Stimulated activated naive B cell treated with anti-CD40 and anti-IgM and Interleukin-4, amounts not matched to agents 10 μg/mL and 1 μg/mL and 100 μg/mL, for 72 hours (primary cell): ENCODE measurements at regions not wholly inside any gene's neighbourhood (a gene's known extent, or its start where the extent isn't known, plus 50 kb on each side); places are given as distances from the start of the nearest gene placed in this dataset.

Experiments used
- ATAC-seq, 2 donors: fragments of 150-1000 bp; cut with Tn5 transposase; replicated peaks; 2 replicates each; pipeline ENCODE4 v1.10.0; 2021; ENCODE audit warnings: moderate library complexity in 1 of 2
- DNase-seq: peaks from one replicate; pipeline ENCODE4 v3.0.0; 2021
- H3K27ac Mint-ChIP-seq: one replicate; pipeline ENCODE4 v1.8.0; 2022; ENCODE audit warnings: mild to moderate bottlenecking, mixed read lengths
- H3K27me3 Mint-ChIP-seq, 2 donors: one replicate each; pipeline ENCODE4 v1.8.0; 2022; ENCODE audit warnings: mixed read lengths in 2 of 2
- H3K36me3 Mint-ChIP-seq, 2 donors: one replicate each; pipeline ENCODE4 v1.8.0; 2022; ENCODE audit warnings: mixed read lengths in 2 of 2, mild to moderate bottlenecking in 1 of 2
- H3K4me1 Mint-ChIP-seq, 2 donors: one replicate each; pipeline ENCODE4 v1.8.0; 2022; ENCODE audit warnings: mixed read lengths in 2 of 2, mild to moderate bottlenecking in 1 of 2
- H3K4me3 Mint-ChIP-seq, 2 donors: one replicate each; pipeline ENCODE4 v1.8.0; 2022; ENCODE audit warnings: mild to moderate bottlenecking in 2 of 2, mixed read lengths in 2 of 2, moderate library complexity in 1 of 2
- H3K9me3 Mint-ChIP-seq, 2 donors: one replicate each; pipeline ENCODE4 v1.8.0; 2022; ENCODE audit warnings: mixed read lengths in 2 of 2, mild to moderate bottlenecking in 1 of 2

DNA sequence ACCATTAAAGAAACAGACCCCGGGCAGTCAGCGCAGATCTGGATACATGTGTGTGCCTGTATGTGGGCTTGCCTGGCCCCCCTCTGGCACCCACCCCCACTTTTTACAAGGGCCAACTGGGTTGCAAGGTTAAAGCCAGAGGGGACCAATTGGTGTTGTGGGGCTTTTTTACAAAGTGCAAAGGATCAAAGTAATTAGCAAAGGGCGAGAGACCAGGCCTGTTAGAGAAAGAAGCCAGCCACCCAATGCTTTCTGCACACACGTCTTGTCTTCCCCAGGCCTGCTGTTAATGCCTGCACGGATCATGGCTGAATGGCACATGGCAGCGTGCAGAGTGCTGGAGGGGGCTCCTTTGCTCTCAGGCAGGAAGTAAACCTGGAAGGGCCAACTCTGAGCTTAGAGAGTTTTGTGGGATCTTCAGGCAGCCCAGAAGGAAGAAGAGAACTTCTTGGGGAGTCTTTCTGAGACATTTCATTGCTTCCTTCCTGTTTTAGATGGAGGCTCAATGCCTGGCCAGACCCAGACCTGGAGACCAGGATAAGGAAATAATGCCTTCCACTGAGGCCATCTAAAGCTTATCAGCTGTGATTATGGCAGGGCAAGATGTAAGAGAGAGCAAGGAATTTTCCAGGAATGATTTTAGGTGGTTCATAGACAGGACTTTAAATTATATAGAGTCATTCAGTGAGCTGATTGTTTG lies 523.4 kb upstream of the TBX3 start:
- no peak overlapping the region for H3K27ac Mint-ChIP-seq
- no peaks in the 10 kb centered on the region for H3K27me3 Mint-ChIP-seq
- no peaks in the 10 kb centered on the region for H3K4me1 Mint-ChIP-seq
- no peaks in the 10 kb centered on the region for H3K36me3 Mint-ChIP-seq
- no peak overlapping the region for H3K4me3 Mint-ChIP-seq
- no peak for DNase-seq
- ATAC-seq, result no peak
- H3K9me3 Mint-ChIP-seq, result peaks cover 7 to 11% of the 10 kb centered on the region in 2 donors

DNA sequence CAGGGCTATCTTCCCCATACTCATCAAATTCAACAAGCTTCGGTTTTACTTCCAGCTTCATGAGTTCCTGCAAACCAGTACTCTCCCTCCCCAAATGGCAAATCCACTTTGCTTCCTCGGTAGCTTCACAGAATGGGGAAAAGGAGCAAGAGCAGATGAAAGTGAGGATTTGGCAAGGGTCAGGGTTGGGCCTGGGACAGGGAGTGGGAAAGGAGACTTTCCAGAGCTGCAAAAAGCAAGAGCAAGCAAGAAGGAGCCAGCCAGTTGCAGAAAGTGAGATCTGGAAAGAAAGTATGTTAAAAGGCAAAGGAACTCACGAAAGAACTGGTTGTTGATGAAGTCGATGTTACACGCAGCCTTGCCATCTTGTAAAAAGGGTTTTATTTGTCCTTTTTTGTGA lies 522.8 kb upstream of the TBX3 start:
- no peak for ATAC-seq
- no peaks in the 10 kb centered on the region for H3K4me1 Mint-ChIP-seq
- no peaks in the 10 kb centered on the region for H3K36me3 Mint-ChIP-seq
- no peak overlapping the region for H3K27ac Mint-ChIP-seq
- H3K9me3 Mint-ChIP-seq, result peaks cover 5 to 9% of the 10 kb centered on the region in 2 donors
- no peaks in the 10 kb centered on the region for H3K27me3 Mint-ChIP-seq
- DNase-seq, result no peak
- H3K4me3 Mint-ChIP-seq, result no peak overlapping the region

DNA sequence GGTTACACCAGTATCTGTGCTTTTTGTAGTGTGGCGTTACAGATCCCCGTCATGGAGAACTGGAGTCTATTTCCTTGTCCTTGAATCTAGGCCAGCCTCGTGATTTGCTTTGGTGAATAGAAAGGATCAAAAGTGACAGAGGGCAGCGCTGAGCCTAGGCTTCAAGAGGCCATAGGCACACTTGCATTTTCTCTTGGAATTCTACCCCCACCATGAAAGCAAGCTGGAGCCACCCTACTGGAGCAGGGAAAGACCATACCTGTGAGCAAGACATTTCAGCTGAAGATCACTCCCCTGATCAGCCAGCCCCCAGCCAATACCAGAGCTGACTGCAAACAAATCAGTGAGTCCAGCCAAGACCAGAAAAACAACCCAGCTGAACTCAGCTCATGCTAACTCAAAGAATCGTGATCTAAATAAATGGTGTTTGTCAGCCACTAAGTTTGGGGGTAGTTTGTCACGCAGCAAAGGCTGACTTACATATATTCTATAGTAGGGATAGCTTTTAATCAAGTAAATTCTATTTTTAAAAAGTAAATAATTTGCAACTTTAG lies 521.9 kb upstream of the TBX3 start:
- peaks cover 5 to 6% of the 10 kb centered on the region in 2 donors for H3K9me3 Mint-ChIP-seq
- H3K27ac Mint-ChIP-seq, result no peak overlapping the region
- no peaks in the 10 kb centered on the region for H3K4me1 Mint-ChIP-seq
- no peak for DNase-seq
- H3K27me3 Mint-ChIP-seq, result no peaks in the 10 kb centered on the region
- ATAC-seq, result no peak
- no peak overlapping the region for H3K4me3 Mint-ChIP-seq
- no peaks in the 10 kb centered on the region for H3K36me3 Mint-ChIP-seq

DNA sequence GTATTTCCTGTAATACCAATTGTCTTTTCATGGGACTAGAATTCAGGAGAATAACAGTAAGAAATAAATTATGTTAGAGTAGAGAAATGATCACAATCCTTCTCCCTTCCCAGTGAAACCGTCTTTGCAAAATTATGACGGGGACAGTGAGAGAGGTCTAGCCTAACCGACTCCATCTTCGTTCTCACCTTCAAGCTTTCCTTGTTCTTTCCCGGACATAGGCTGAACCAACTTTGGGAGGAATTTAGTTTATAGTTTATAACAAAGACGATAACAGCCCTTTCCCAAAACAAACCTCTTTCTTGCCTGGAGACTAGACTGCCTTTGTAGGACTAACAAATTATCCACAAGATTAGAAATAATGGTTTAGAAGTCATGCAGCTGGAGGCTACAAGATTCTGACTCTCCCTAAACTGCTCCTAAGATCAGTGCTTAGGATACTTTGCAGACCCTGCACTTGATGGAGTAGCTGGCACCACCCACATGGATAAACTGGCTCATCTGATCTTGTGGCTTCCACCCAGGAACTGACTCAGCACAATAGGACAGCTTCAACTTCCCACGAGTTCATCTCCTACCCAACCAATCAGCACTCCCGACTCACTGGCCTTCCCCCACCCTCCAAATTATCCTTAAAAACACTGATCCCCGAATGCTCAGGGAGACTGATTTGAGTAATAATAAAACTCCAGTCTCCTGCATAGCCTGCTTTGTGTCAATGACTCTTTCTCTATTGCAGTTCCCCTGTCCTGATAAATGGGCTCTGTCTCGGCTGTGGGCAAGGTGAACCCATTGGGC lies 521.2 kb upstream of the TBX3 start:
- DNase-seq (no peak), ATAC-seq (no peak)
- Mint-ChIP-seq H3K36me3 (no peaks in the 10 kb centered on the region), H3K27me3 (no peaks in the 10 kb centered on the region), H3K4me3 (no peak overlapping the region), H3K4me1 (no peaks in the 10 kb centered on the region), H3K27ac (no peak overlapping the region), H3K9me3 (peaks cover 0 to 4% of the 10 kb centered on the region in 2 donors)

DNA sequence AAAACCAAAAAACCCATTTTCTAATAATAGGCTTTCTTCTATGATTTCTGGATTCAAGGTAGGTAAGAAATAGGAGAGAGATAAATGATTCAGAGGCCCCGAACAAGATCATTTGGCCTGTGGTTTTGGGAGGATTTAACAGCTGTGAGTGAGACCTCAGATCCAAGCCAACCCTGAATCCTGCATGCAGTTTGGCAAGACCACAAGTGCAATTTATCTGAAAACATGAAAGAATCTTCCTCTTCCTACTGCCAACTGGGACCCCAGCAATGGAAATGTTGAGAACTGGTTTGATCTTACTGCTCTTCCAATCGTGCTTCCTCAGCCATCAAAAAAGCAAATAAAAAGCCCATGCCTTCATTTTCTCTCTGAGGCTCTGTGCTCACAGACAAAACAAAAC lies 519.7 kb upstream of the TBX3 start:
- Mint-ChIP-seq H3K27me3 (no peaks in the 10 kb centered on the region), H3K9me3 (peaks cover 0 to 5% of the 10 kb centered on the region in 2 donors), H3K36me3 (no peaks in the 10 kb centered on the region), H3K27ac (no peak overlapping the region), H3K4me1 (no peaks in the 10 kb centered on the region), H3K4me3 (no peak overlapping the region)
- DNase-seq (no peak), ATAC-seq (no peak)

DNA sequence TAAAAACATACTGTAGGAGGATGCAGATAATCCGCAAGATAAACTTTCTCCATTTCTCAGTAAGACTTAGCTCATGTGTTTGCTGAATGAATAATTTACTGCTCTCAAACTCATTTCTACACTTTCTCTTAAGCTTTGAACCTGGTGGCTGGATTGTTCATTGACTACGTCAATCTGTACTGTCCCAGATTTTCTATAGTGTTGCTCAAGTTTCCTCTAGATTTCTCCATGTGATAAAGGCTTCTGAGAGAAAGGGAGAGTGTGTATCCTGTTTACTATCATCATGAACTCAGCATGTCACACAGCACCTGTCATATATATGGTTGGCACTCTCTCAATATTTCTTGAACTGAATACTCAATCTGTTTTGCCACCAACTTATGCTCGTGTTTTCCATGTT lies 518.0 kb upstream of the TBX3 start:
- ATAC-seq, result no peak
- peaks cover 0 to 5% of the 10 kb centered on the region in 2 donors for H3K9me3 Mint-ChIP-seq
- no peak for DNase-seq
- no peaks in the 10 kb centered on the region for H3K36me3 Mint-ChIP-seq
- no peaks in the 10 kb centered on the region for H3K27me3 Mint-ChIP-seq
- H3K4me3 Mint-ChIP-seq, result no peak overlapping the region
- H3K4me1 Mint-ChIP-seq, result no peaks in the 10 kb centered on the region
- H3K27ac Mint-ChIP-seq, result no peak overlapping the region

DNA sequence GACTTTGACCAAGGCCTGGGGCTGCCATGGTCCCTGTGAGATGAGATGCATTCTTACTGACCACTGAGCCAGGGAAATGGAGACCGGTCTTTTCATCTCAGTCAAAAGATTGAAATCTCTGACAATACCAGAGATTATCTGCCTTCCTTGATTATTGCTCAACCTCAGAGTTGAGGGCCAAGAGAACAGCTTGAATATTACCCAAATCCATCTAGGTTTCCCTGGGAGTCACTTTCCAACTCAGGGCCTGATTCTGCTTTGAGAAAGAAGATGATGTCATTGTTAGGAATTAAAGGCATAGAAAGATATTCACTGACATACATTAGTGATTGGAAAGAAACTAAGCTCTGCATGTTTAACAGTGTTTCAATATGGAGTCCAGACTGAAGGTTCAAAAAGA lies 515.9 kb upstream of the TBX3 start:
- H3K27ac Mint-ChIP-seq, result no peak overlapping the region
- ATAC-seq (no peak), DNase-seq (no peak)
- no peak overlapping the region for H3K4me3 Mint-ChIP-seq
- no peaks in the 10 kb centered on the region for H3K36me3 Mint-ChIP-seq
- H3K4me1 Mint-ChIP-seq, result no peaks in the 10 kb centered on the region
- H3K27me3 Mint-ChIP-seq, result no peaks in the 10 kb centered on the region
- H3K9me3 Mint-ChIP-seq, result peaks cover 0 to 1% of the 10 kb centered on the region in 2 donors

DNA sequence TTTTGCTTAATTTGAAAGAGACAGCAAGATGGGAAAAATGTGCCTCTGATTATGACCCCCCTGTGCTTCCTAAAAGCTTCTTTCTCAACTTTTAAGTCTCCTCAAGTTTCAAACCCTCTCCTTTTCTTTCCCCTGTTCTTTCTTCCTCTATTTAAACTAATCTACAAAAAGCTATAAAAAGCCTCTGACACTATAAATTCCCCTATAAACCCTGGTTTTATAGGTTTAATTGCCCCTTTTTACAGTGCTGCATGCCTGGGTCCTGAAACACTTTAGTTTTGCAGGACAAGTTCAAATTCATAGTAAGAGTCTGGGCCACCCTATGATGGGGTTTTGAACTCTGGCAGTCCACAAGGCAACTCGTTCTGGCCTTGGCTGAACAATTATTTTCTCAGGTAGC lies 510.9 kb upstream of the TBX3 start:
- H3K4me3 Mint-ChIP-seq, result no peak overlapping the region
- H3K27ac Mint-ChIP-seq, result no peak overlapping the region
- DNase-seq (no peak), ATAC-seq (no peak)
- no peaks in the 10 kb centered on the region for H3K4me1 Mint-ChIP-seq
- peaks cover 0 to 3% of the 10 kb centered on the region in 2 donors for H3K27me3 Mint-ChIP-seq
- no peaks in the 10 kb centered on the region for H3K36me3 Mint-ChIP-seq
- peaks cover 0 to 8% of the 10 kb centered on the region in 2 donors for H3K9me3 Mint-ChIP-seq

DNA sequence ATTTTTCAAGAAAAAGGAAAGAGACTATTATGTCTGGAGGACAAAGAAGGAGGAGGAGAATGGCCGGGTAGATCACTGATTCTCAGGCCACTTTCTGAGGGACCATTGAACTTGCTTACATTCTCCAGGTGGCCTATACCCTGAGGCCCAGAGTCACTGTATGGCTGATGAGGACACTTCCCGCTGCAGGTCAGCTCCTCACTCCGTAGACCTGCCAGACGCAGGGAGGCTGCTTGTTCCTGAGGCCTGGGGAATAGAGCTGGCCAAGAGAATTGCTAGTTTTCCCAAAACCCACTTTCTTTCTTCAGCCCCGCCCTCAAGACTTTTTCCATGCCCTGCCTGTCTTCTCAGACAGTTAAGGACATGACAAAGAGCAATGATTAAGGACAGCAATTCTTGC lies 510.5 kb upstream of the TBX3 start:
- no peak for ATAC-seq
- Mint-ChIP-seq H3K27me3 (peaks cover 0 to 5% of the 10 kb centered on the region in 2 donors), H3K9me3 (peaks cover 0 to 9% of the 10 kb centered on the region in 2 donors), H3K4me1 (no peaks in the 10 kb centered on the region), H3K27ac (no peak overlapping the region), H3K4me3 (no peak overlapping the region), H3K36me3 (no peaks in the 10 kb centered on the region)
- no peak for DNase-seq

DNA sequence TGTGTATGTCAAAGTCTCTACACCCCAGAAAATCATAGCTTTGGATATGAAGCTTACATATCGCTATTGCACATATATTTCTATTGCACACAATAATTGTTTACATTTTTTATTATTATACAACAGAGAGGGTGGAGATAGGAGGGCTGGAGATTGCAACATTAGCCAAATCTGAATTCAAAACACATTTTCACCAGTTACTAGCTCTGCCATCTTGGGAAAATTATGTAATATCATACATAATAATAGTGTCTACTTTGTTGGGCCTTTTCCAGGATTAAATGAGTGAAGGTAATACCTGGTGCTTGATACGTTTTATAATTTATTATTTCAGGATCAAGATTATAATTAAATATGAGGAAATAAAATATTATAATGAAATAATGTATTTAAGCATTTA lies 507.4 kb upstream of the TBX3 start:
- H3K27me3 Mint-ChIP-seq, result peaks cover 0 to 5% of the 10 kb centered on the region in 2 donors
- ATAC-seq, result no peak
- H3K4me3 Mint-ChIP-seq, result no peak overlapping the region
- H3K9me3 Mint-ChIP-seq, result peaks cover 0 to 9% of the 10 kb centered on the region in 2 donors
- no peak overlapping the region for H3K27ac Mint-ChIP-seq
- H3K36me3 Mint-ChIP-seq, result no peaks in the 10 kb centered on the region
- DNase-seq, result no peak
- no peaks in the 10 kb centered on the region for H3K4me1 Mint-ChIP-seq

DNA sequence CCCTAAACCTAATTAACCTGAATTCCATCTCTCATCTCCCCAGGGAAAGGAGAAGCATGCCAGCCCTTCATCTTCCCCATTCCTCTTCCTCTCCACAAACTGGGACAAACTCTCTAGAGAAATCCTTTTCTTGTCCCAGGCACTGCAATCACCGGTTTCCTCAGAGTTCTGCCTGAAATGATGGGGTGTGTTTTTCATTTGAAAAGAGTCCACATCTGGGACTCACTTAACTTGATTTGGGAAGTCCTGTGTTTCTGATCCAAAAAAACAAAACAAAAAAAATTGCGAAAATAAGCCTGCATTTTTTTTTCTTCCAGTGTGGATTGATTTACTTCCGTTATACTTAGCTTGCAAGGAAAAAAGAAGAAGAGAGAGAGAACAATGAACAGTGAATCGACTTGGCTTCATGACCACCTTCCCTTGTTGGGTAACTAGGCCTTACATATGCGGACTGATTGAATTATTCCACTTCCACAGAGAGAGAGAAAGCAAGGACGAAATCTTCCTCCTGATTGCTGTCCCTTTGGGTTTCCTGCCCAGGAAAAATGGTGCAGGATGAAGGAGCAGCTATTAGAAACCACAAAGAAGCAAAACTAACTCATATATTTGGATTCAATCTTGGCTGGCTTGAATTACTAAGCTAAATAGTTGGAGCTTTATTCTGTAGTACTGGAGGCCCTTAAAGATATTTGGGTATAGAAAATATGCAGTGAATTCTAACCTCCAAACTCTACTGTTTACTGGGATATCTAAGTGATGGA lies 506.2 kb upstream of the TBX3 start:
- H3K9me3 Mint-ChIP-seq, result peaks cover 0 to 11% of the 10 kb centered on the region in 2 donors

DNA sequence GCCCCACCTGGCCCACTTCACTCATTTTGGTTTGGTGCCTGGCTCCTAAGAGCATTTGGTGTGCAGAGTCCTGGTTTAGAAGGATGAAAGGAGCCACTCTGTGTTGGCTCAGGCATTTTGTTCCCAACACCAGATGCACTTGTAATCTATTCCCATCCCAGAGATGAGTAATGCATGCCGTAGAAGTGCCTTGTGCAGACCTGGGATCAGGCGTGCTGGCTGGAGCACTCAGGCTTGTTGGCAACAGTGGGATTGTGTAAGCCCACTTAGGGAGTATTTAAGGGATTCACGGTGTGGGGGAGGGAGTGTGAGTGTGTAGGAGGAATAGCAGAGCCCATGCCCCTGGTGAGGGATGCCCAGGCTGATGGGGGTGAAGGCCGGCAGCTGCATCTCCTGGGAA lies 501.5 kb upstream of the TBX3 start:
- no peak overlapping the region for H3K27ac Mint-ChIP-seq
- DNase-seq, result no peak
- peaks cover 0 to 5% of the 10 kb centered on the region in 2 donors for H3K27me3 Mint-ChIP-seq
- no peak overlapping the region for H3K4me3 Mint-ChIP-seq
- no peaks in the 10 kb centered on the region for H3K4me1 Mint-ChIP-seq
- H3K36me3 Mint-ChIP-seq, result no peaks in the 10 kb centered on the region
- ATAC-seq, result no peak
- H3K9me3 Mint-ChIP-seq, result peaks cover 0 to 6% of the 10 kb centered on the region in 2 donors

More for the DNA sequence above, 506.2 kb upstream of the TBX3 start:
- H3K27me3 Mint-ChIP-seq, result peaks cover 0 to 5% of the 10 kb centered on the region in 2 donors
- H3K4me1 Mint-ChIP-seq, result no peaks in the 10 kb centered on the region
- H3K27ac Mint-ChIP-seq, result no peak overlapping the region
- DNase-seq, result no peak
- no peak for ATAC-seq
- no peaks in the 10 kb centered on the region for H3K36me3 Mint-ChIP-seq
- no peak overlapping the region for H3K4me3 Mint-ChIP-seq

DNA sequence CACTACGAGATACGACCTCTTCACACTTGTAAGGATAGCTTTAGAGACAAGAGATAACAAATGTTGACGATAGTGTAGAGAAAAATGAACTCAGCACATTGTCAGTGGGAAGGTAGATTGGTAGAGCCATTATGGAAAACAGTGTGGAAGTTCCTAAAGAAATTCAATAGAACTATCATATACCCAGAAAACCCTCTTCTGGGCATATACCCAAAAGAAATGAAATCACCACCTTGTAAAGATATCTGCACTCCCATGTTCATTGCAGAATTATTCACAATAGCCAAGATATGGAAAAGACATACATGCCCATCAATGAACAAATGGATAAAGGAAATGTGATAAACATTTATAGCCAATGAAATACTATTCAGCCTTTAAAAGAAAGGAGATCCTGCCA lies 499.8 kb upstream of the TBX3 start:
- DNase-seq (no peak), ATAC-seq (no peak)
- no peak overlapping the region for H3K27ac Mint-ChIP-seq
- no peaks in the 10 kb centered on the region for H3K4me1 Mint-ChIP-seq
- no peak overlapping the region for H3K4me3 Mint-ChIP-seq
- H3K9me3 Mint-ChIP-seq, result peaks cover 2 to 3% of the 10 kb centered on the region in 2 donors
- H3K36me3 Mint-ChIP-seq, result no peaks in the 10 kb centered on the region
- no peaks in the 10 kb centered on the region for H3K27me3 Mint-ChIP-seq

DNA sequence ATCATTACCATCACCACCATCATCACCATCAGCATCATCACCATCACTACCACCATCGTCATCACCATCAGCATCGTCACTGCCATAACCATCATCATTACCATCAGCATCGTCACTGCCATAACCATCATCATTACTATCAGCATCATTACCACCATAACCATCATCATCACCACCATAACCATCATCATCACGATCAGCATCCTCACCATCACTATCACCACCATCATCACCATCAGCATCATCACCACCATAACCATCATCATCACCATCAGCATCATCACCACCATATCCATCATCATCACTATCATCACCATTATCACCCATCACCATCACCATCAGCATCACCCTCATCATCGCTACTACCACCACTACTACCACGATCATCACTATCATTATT lies 493.9 kb upstream of the TBX3 start:
- H3K27ac Mint-ChIP-seq, result no peak overlapping the region
- H3K4me1 Mint-ChIP-seq, result no peaks in the 10 kb centered on the region
- ATAC-seq, result no peak
- peaks cover 0 to 4% of the 10 kb centered on the region in 2 donors for H3K9me3 Mint-ChIP-seq
- no peak overlapping the region for H3K4me3 Mint-ChIP-seq
- no peak for DNase-seq
- H3K36me3 Mint-ChIP-seq, result no peaks in the 10 kb centered on the region
- H3K27me3 Mint-ChIP-seq, result no peaks in the 10 kb centered on the region
